Upper lobe of left lung (tissue), 4 donors: ENCODE measurements at regions not wholly inside any gene's neighbourhood (a gene's known extent, or its start where the extent isn't known, plus 50 kb on each side); places are given as distances from the start of the nearest gene placed in this dataset.

Experiments used
- POLR2AphosphoS5 ChIP-seq, 2 donors: sonication (generic); formaldehyde crosslinking; IDR thresholded peaks; one replicate each; pipeline ENCODE4 v1.5.1; 2017; ENCODE audit warnings: antibody characterized with exemption in 2 of 2
- TF ChIP-seq, protein P1 (sequence below), 6 experiments: fragments of 450-650 bp in 4 of 6; fragments of 200-600 bp in 2 of 6; sonication (generic) in 2 of 6; IDR thresholded peaks; one replicate each; pipeline ENCODE4 v1.5.1; 2016 to 2019; ENCODE audit warnings: antibody characterized with exemption in 6 of 6

GRCh38 chr3:84125201-84125721, 833.5 kb upstream of the CADM2 start:
- TF ChIP-seq, protein P1, sequence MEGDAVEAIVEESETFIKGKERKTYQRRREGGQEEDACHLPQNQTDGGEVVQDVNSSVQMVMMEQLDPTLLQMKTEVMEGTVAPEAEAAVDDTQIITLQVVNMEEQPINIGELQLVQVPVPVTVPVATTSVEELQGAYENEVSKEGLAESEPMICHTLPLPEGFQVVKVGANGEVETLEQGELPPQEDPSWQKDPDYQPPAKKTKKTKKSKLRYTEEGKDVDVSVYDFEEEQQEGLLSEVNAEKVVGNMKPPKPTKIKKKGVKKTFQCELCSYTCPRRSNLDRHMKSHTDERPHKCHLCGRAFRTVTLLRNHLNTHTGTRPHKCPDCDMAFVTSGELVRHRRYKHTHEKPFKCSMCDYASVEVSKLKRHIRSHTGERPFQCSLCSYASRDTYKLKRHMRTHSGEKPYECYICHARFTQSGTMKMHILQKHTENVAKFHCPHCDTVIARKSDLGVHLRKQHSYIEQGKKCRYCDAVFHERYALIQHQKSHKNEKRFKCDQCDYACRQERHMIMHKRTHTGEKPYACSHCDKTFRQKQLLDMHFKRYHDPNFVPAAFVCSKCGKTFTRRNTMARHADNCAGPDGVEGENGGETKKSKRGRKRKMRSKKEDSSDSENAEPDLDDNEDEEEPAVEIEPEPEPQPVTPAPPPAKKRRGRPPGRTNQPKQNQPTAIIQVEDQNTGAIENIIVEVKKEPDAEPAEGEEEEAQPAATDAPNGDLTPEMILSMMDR (IDR thresholded peaks at IDR 0.05) = no peak
- TF ChIP-seq POLR2AphosphoS5 (IDR thresholded peaks at IDR 0.05) = no peak
